Keratinocyte (primary cell): ENCODE measurements at regions not wholly inside any gene's neighbourhood (a gene's known extent, or its start where the extent isn't known, plus 50 kb on each side); places are given as distances from the start of the nearest gene placed in this dataset.

Experiments used
- EZH2 ChIP-seq: IDR thresholded peaks from one replicate; pipeline ENCODE4 v1.6.1; 2012; ENCODE audit warnings: inconsistent platforms, mild to moderate bottlenecking, low read length, moderate library complexity
- TF ChIP-seq, protein P1 (sequence below), 3 experiments: IDR thresholded peaks in 1 of 3; conservative IDR thresholded peaks in 1 of 3; optimal IDR thresholded peaks in 1 of 3; 2 replicates in 2 of 3; 3 replicates in 1 of 3; pipeline versions ENCODE3 to v1.5.1; 2011; ENCODE audit warnings: low read length in 3 of 3, mild to moderate bottlenecking in 3 of 3, moderate library complexity in 2 of 3, control low read depth in 1 of 3, inconsistent platforms in 1 of 3; ENCODE audit not compliant: insufficient read depth in 2 of 3; ENCODE audit errors: extremely low read depth in 1 of 3

DNA sequence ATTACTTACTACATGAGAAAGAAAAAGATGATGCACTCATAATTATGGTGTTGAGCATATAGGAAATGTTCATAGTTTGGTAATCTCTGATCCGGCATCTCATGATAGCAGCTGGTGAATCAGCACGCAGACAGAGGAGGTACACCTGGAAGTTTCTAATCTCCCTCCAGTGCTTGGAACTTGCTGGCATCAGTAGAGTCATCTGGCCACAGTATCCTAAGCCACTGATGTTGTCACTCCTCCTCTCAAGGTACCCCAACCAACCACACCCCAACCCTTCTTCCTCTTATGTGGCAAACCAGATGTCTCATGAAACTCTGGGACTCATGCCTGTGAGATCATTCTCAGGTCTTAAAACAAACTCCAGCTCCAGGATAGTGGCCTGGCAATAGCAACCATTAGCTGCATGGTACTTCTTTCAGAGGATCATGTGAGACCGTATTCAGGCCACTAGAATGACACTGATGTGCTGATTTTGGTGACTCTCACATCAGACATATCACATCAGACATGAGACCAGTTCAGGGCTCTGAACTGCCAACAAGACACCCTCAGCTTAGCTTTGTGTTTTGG is 143.0 kb downstream of the RASSF9 start:
- TF ChIP-seq, protein P1, sequence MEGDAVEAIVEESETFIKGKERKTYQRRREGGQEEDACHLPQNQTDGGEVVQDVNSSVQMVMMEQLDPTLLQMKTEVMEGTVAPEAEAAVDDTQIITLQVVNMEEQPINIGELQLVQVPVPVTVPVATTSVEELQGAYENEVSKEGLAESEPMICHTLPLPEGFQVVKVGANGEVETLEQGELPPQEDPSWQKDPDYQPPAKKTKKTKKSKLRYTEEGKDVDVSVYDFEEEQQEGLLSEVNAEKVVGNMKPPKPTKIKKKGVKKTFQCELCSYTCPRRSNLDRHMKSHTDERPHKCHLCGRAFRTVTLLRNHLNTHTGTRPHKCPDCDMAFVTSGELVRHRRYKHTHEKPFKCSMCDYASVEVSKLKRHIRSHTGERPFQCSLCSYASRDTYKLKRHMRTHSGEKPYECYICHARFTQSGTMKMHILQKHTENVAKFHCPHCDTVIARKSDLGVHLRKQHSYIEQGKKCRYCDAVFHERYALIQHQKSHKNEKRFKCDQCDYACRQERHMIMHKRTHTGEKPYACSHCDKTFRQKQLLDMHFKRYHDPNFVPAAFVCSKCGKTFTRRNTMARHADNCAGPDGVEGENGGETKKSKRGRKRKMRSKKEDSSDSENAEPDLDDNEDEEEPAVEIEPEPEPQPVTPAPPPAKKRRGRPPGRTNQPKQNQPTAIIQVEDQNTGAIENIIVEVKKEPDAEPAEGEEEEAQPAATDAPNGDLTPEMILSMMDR (optimal IDR thresholded peaks at IDR 0.05 in 1 of 3, IDR thresholded peaks at IDR 0.05 in 1 of 3, conservative IDR thresholded peaks at IDR 0.05 in 1 of 3; ENCODE audit: extremely low read depth in 1 of 3, insufficient read depth in 2 of 3, low read length in 3 of 3) = no peak
- no peak for TF ChIP-seq EZH2
